ENCODE measurements at regions not wholly inside any gene's neighbourhood (a gene's known extent, or its start where the extent isn't known, plus 50 kb on each side); places are given as distances from the start of the nearest gene placed in this dataset.

- Mint-ChIP-seq H3K4me1 (no peaks in the 10 kb centered on the region), H3K27ac (no peak overlapping the region)
- TF ChIP-seq CTCF (conservative IDR thresholded peaks at IDR 0.05): no peak
These were observed 297.6 kb downstream of the BRINP1 start for GRCh38 chr9:119071636-119072035.

GRCh38 chr9:119074017-119074416, 295.2 kb downstream of the BRINP1 start:
- TF ChIP-seq CTCF (conservative IDR thresholded peaks at IDR 0.05): no peak
- H3K27me3 ChIP-seq (ENCODE audit: control insufficient read depth, insufficient read depth, low read length, poor library complexity, severe bottlenecking): no peaks in the 10 kb centered on the region
- no peaks in the 10 kb centered on the region for H3K9me3 ChIP-seq (ENCODE audit: control insufficient read depth, low read length)
- H3K36me3 Mint-ChIP-seq (ENCODE audit: low read depth): no peaks in the 10 kb centered on the region
- no peaks in the 10 kb centered on the region for H3K4me1 Mint-ChIP-seq
- no peaks in the 10 kb centered on the region for H3K27me3 Mint-ChIP-seq (ENCODE audit: insufficient read depth)
- WGBS, 2 experiments (ENCODE audit: insufficient coverage in 1 of 2, insufficient read length in 1 of 2): 82 to 91% methylated on average over 3 to 4 of the region's 4 CpGs
- no peak overlapping the region for H3K27ac ChIP-seq (ENCODE audit: low read depth, low read length)
- no peaks in the 10 kb centered on the region for H3K36me3 ChIP-seq (ENCODE audit: control insufficient read depth, insufficient read depth, low read length)
- H3K4me3 Mint-ChIP-seq: no peak overlapping the region
- no peak for DNase-seq
- no peaks in the 10 kb centered on the region for H3K4me1 ChIP-seq (ENCODE audit: control insufficient read depth, insufficient read depth, low read length)
- no peaks in the 10 kb centered on the region for H3K9me3 Mint-ChIP-seq
- no peak overlapping the region for H3K27ac Mint-ChIP-seq
- H3K4me3 ChIP-seq (ENCODE audit: low read length): no peak overlapping the region
- no peak overlapping the region for H3K9ac ChIP-seq (ENCODE audit: extremely low read depth, low read length, poor library complexity, severe bottlenecking)

More at GRCh38 chr9:119071636-119072035, 297.6 kb downstream of the BRINP1 start:
- H3K4me3 Mint-ChIP-seq: no peak overlapping the region
- H3K9me3 Mint-ChIP-seq: no peaks in the 10 kb centered on the region
- H3K27me3 Mint-ChIP-seq (ENCODE audit: insufficient read depth): no peaks in the 10 kb centered on the region
- no peaks in the 10 kb centered on the region for H3K36me3 ChIP-seq (ENCODE audit: control insufficient read depth, insufficient read depth, low read length)
- no peaks in the 10 kb centered on the region for H3K27me3 ChIP-seq (ENCODE audit: control insufficient read depth, insufficient read depth, low read length, poor library complexity, severe bottlenecking)
- H3K27ac ChIP-seq (ENCODE audit: low read depth, low read length): no peak overlapping the region
- no peak overlapping the region for H3K4me3 ChIP-seq (ENCODE audit: low read length)
- H3K4me1 ChIP-seq (ENCODE audit: control insufficient read depth, insufficient read depth, low read length): no peaks in the 10 kb centered on the region
- DNase-seq: no peak
- H3K9me3 ChIP-seq (ENCODE audit: control insufficient read depth, low read length): no peaks in the 10 kb centered on the region
- H3K9ac ChIP-seq (ENCODE audit: extremely low read depth, low read length, poor library complexity, severe bottlenecking): no peak overlapping the region
- H3K36me3 Mint-ChIP-seq (ENCODE audit: low read depth): no peaks in the 10 kb centered on the region

- DNase-seq: no peak
- Histone ChIP-seq H3K27ac (ENCODE audit: low read depth, low read length) (no peak overlapping the region), H3K4me1 (ENCODE audit: control insufficient read depth, insufficient read depth, low read length) (no peaks in the 10 kb centered on the region), H3K9ac (ENCODE audit: extremely low read depth, low read length, poor library complexity, severe bottlenecking) (no peak overlapping the region), H3K4me3 (ENCODE audit: low read length) (no peak overlapping the region), H3K9me3 (ENCODE audit: control insufficient read depth, low read length) (no peaks in the 10 kb centered on the region), H3K36me3 (ENCODE audit: control insufficient read depth, insufficient read depth, low read length) (no peaks in the 10 kb centered on the region), H3K27me3 (ENCODE audit: control insufficient read depth, insufficient read depth, low read length, poor library complexity, severe bottlenecking) (no peaks in the 10 kb centered on the region)
- 91% methylated on average over 1 of the region's 1 CpG; no CpG with 5 or more reads in 1 of the 2 experiments for WGBS, 2 experiments (ENCODE audit: insufficient coverage in 1 of 2, insufficient read length in 1 of 2)
- Mint-ChIP-seq H3K4me3 (no peak overlapping the region), H3K4me1 (no peaks in the 10 kb centered on the region), H3K27me3 (ENCODE audit: insufficient read depth) (no peaks in the 10 kb centered on the region), H3K27ac (no peak overlapping the region), H3K36me3 (ENCODE audit: low read depth) (no peaks in the 10 kb centered on the region), H3K9me3 (no peaks in the 10 kb centered on the region)
- no peak for TF ChIP-seq CTCF (conservative IDR thresholded peaks at IDR 0.05)
These were observed 291.2 kb downstream of the BRINP1 start for GRCh38 chr9:119078015-119078414.

All from endodermal cell (in vitro differentiated cells).